ENCODE measurements at regions not wholly inside any gene's neighbourhood (a gene's known extent, or its start where the extent isn't known, plus 50 kb on each side); places are given as distances from the start of the nearest gene placed in this dataset.

DNA sequence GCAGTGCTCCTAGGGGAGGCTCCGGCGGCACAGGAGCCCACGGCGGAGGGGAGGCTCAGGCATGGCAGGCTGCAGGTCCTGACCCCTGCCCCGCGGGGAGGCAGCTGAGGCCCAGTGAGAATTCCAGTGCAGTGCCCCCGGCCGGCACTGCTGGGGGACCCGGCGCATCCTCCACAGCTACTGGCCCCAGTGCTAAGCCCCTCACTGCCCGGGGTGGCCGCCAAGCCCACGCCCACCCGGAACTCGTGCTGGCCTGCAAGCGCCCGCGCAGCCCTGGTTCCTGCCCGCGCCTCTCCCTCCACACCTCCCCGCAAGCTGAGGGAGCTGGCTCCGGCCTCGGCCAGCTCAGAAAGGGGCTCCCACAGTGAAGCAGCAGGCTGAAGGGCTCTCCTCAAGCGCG is 62.2 kb downstream of the SPRY2 start:
- dilution Hi-C loops (cut with HindIII; ENCODE audit: low sequenced_read_pairs, unreplicated experiment): no loop called here
- Histone ChIP-seq H2AFZ (replicated peaks; ENCODE audit: low read length, poor library complexity) (no peak overlapping the region), H4K8ac (ENCODE audit: low read depth in 2 of 2, low read length in 2 of 2) (no peak overlapping the region), H3K4ac (ENCODE audit: low read depth, low read length) (no peak overlapping the region), H3K9me3 (ENCODE audit: control insufficient read depth, insufficient read depth, low read length) (no peaks in the 10 kb centered on the region), H3K4me1 (ENCODE audit: control insufficient read depth, insufficient read depth, low read length) (no peaks in the 10 kb centered on the region), H3K27me3 (ENCODE audit: control insufficient read depth, insufficient read depth, low read length) (no peaks in the 10 kb centered on the region), H3K56ac (ENCODE audit: extremely low read depth, insufficient read depth, low read length) (no peak overlapping the region), H4K91ac (ENCODE audit: insufficient read depth, low read depth, low read length) (no peak overlapping the region), H3K18ac (ENCODE audit: low read depth, low read length) (no peak overlapping the region), H3K79me1 (ENCODE audit: low read depth in 1 of 2, low read length in 2 of 2) (no peaks in the 10 kb centered on the region), H2BK15ac (ENCODE audit: low read depth, low read length) (no peak overlapping the region), H2BK5ac (ENCODE audit: low read depth, low read length, poor library complexity, severe bottlenecking) (no peak overlapping the region), H3K4me3 (ENCODE audit: insufficient read depth, low read depth, low read length) (no peak overlapping the region), H3K4me2 (ENCODE audit: low read depth, low read length) (no peak overlapping the region), H3K9ac (ENCODE audit: low read depth, low read length) (no peak overlapping the region), H4K20me1 (ENCODE audit: insufficient read depth, low read length) (no peaks in the 10 kb centered on the region), H3K9me1 (ENCODE audit: insufficient read depth, low read length) (no peaks in the 10 kb centered on the region), H2AK5ac (ENCODE audit: low read depth, low read length) (no peak overlapping the region), H3K36me3 (ENCODE audit: control insufficient read depth, insufficient read depth, low read length) (no peaks in the 10 kb centered on the region), H2BK120ac (ENCODE audit: low read depth, low read length) (no peak overlapping the region), H3K23ac (ENCODE audit: low read depth, low read length) (no peak overlapping the region), H3K27ac (ENCODE audit: insufficient read depth, low read length) (no peak overlapping the region), H2BK20ac (ENCODE audit: low read depth, low read length) (no peak overlapping the region), H2AK9ac (replicated peaks; ENCODE audit: low read depth, low read length, poor library complexity) (no peak overlapping the region), H4K5ac (ENCODE audit: low read depth, low read length) (no peak overlapping the region), H3K14ac (replicated peaks; ENCODE audit: low read depth, low read length) (no peak overlapping the region)
- no TSS peak for BruUV-seq (replicated peaks)
- DNase-seq: no peak
- intact Hi-C loops (cut with micrococcal nuclease): no loop called here
- TF ChIP-seq SMC3 (IDR thresholded peaks at IDR 0.05; ENCODE audit: low read depth, low read length) (no peak), NFE2L2 (IDR thresholded peaks at IDR 0.05; ENCODE audit: low read depth, low read length) (no peak), FOS (IDR thresholded peaks at IDR 0.05; ENCODE audit: low read depth, low read length) (no peak), MAFK (IDR thresholded peaks at IDR 0.05; ENCODE audit: low read depth, low read length) (no peak), MXI1 (IDR thresholded peaks at IDR 0.05; ENCODE audit: borderline replicate concordance, low read depth, low read length) (no peak), RAD21 (IDR thresholded peaks at IDR 0.05; ENCODE audit: low read length) (no peak), MAZ (IDR thresholded peaks at IDR 0.05; ENCODE audit: borderline replicate concordance, low read depth, low read length) (no peak), BHLHE40 (IDR thresholded peaks at IDR 0.05; ENCODE audit: low read depth, low read length) (no peak), CEBPB (IDR thresholded peaks at IDR 0.05; ENCODE audit: low read depth, low read length) (no peak), CHD1 (IDR thresholded peaks at IDR 0.05; ENCODE audit: low read depth, low read length) (no peak), POLR2A (IDR thresholded peaks at IDR 0.05; ENCODE audit: low read depth, low read length) (no peak)
- TF ChIP-seq, protein P1, sequence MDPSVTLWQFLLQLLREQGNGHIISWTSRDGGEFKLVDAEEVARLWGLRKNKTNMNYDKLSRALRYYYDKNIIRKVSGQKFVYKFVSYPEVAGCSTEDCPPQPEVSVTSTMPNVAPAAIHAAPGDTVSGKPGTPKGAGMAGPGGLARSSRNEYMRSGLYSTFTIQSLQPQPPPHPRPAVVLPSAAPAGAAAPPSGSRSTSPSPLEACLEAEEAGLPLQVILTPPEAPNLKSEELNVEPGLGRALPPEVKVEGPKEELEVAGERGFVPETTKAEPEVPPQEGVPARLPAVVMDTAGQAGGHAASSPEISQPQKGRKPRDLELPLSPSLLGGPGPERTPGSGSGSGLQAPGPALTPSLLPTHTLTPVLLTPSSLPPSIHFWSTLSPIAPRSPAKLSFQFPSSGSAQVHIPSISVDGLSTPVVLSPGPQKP (IDR thresholded peaks at IDR 0.05; ENCODE audit: borderline replicate concordance, low read depth, low read length): no peak
- ATAC-seq (ENCODE audit: low read depth): no peak
- ChIA-PET CTCF (no interaction called here), POLR2A (ENCODE audit: unreplicated experiment) (no interaction called here)
- WGBS, 2 experiments (ENCODE audit: extremely low coverage in 2 of 2, insufficient read length in 1 of 2): 65% methylated on average over 4 of the region's 25 CpGs; no CpG with 5 or more reads in 1 of the 2 experiments
- in situ Hi-C loops (cut with MboI; ENCODE audit: low sequenced_read_pairs): no loop called here

Measured in IMR-90 (cell line).